SH-SY5Y (cell line): ENCODE measurements at regions not wholly inside any gene's neighbourhood (a gene's known extent, or its start where the extent isn't known, plus 50 kb on each side); places are given as distances from the start of the nearest gene placed in this dataset.

Experiments
- GATA2 ChIP-seq: IDR thresholded peaks from 2 replicates; pipeline ENCODE4 v1.6.1; 2011; ENCODE audit warnings: mild to moderate bottlenecking, low read depth, low read length
- GATA3 ChIP-seq: IDR thresholded peaks from 2 replicates; pipeline ENCODE4 v1.6.1; 2011; ENCODE audit warnings: low read depth, mild to moderate bottlenecking, low read length, moderate library complexity

DNA sequence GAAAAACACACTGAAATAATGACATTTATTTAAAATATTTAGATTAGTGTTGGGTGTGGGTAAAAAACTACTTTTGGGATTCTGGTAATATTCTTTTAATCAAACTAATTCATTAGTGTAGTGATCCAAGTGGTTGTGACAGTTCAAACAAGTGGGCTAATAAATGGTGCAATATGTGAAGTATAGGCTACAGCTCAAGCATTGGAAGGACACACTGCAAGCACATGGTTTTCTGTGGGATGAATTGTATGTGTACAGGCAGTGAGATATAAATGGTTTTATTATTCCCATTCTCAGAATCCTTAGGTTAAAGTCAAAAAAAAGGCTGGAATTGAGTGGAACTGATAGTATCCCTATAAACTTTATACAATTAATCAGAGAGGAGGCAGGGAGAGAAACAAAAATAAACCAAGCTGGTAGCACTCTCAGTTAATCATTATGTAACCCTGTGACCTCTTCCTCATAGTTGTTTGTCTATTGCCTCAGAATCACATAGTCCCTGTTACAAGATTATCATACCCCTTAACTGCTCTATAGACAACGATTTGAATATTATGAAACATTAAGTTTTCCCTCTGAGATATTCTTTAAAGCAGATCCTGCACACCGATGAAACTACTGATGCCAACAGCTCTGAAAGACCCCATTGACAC lies 1755.4 kb upstream of the ACO1 start:
- TF ChIP-seq GATA3 = no peak
- no peak for TF ChIP-seq GATA2

DNA sequence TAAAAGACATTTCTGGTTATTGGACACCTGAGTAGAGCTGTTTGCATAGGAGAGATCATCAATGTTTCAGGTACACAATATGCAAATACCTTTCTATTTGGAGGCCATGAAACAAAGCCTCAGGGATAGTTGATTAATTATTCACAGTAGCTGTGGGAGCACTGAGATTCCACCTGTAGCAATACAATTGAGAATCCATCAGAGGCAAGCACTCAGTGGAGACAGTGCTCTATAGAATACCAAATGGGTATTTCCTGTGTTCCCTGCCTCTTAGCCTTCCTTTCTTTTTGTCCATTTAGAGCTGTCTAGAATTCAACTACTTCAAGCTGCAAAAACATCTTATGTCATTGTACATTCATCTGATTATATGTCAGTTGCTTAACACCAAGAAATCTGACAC lies 1754.0 kb upstream of the ACO1 start:
- TF ChIP-seq GATA2 = no peak
- TF ChIP-seq GATA3 = no peak

DNA sequence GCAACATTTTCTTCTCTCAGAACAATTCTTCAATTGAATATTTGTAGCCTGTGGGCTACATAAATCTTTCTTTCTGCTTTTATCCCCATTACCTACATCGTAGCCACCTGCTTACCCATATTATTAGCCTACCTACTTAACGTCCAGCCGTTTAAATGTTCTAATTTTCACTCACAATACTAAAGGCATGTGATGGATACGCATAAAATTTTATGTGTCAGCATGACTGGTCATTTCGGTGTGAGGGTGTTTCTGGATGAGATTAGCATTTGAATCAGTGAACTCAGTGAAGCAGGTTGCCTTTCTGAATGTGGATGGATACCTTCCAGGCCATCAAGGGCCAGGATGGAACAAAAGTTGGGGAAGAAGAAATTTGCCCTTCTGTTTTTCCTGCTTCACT lies 1722.5 kb upstream of the ACO1 start:
- TF ChIP-seq GATA3 (no peak), GATA2 (no peak)

DNA sequence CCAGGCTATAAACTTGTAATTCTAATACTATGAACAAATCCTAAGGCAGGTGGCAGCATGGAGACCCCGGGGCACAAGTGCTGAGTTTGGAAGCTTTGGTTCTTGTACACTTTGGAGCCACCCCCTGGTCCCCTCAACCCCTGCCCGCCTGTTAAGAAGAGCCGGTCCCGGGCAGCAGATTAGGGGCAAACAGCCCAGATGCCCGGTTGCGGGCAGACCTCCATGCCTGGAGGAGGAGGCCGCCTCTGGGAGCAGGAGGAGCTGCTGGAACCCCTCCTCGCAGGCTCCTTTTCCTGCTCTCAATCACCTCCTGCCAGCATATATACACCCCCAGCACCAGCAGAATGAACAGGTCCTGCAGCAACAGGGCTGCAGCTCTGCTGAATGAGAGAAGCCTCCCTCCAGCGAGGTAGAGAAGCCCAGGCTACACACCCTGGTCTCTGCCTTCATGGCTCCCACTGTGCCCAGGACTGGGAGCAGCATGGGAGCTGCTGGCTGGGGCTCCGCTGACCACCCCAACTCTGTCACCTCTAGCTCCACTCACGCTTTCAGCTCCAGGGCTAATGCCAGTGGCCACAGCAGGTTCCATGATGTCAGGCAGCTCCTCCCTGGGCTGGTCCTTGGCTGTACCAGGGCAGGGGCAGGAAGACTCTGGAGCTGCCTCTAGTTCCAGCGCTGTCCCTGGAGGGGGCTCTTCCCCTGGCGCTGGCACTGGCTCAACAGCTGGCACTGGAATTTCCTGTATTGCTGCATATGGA lies 1713.5 kb upstream of the ACO1 start:
- no peak for TF ChIP-seq GATA2
- no peak for TF ChIP-seq GATA3

DNA sequence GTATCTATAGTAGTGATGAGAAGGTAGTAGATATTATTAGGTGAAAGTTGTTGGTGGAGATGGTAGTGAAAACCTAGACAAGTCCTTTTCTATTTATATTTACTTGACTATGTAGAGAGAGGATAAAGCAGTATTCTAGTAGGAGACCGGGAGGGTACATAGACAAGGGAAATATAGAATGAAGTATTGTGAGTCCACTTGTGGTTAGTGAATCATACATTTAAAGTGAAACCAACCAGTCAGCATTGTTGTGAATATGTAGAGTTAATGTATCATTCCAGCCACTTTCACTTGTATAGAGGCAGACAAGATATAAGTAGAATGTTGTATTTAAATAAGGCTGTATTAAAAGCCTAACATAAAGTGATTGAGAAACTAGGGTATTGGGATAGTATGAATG lies 1711.3 kb upstream of the ACO1 start:
- TF ChIP-seq GATA2 = no peak
- TF ChIP-seq GATA3 = no peak

DNA sequence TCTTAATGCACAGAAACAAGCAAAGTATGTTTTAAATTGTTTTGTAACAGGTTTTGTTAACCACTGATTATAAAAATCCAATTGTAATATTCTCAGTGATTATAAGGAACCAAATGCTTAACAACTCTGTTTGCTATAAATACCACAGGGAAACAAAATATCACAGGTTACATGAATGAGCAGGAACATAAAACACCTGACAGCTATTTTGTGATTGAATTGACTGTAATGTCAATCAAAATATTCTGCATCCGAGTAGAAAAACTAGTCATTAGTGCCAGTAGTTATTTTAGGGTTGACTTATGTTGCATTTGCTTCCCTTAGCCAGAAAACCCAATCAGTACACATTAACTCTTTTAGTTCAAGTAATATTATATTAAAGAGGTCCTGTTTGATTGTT lies 1707.8 kb upstream of the ACO1 start:
- TF ChIP-seq GATA2 (no peak), GATA3 (no peak)

DNA sequence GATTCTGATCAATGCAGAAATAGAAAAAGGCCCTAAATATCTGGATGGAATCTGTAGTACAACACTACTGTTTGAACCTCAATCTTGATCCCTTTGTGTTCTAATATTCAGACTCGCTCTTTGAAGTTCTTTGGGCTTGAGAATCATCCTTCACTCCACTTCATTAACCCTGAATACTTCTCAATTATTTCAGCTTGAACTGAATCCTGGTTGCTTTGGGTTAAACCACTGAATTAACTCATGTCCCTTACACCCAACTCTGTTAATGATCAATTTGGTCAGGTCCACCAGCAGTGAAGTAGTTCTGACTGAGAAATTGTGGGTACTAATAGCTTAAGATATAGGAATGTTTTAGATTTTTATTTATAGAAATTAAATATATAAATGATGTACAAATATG lies 1707.2 kb upstream of the ACO1 start:
- TF ChIP-seq GATA2 (no peak), GATA3 (no peak)

DNA sequence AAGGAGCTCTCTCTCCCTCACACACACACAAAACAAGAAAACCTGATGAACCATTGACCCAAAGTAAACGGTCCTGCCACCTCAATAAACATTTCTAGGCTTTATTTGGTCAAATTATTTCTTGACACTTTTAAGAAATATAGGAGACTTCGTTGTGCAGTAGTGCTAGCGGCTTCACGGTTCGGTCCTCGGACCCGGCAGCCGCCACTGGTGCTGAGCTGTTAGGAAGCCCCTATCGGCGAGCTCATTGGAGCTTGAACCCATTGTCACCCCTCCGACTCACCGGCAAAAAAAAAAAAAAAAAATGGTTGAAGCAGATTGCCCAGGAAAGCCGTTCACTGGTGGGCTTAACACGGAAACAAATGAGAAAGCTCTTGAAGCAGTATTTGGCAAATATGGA lies 1695.6 kb upstream of the ACO1 start:
- no peak for TF ChIP-seq GATA2
- no peak for TF ChIP-seq GATA3

DNA sequence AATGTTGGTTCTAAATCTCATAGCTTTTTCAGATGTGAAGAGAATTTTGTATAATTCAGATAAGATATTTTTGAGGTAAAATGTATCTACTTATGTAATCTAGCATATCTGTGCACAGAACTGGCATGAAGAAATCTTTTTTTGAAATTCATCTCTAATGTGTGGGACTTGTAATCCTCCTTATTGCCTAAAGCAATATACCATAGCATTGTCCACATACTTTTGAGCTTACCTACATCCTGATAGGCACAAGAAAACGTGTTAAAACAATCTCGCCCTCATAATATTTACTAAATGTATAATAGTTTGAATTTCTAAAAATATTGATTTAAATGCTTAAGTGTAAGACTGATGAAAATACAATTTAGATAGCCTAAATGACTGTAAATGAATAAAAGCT lies 1686.5 kb upstream of the ACO1 start:
- no peak for TF ChIP-seq GATA2
- no peak for TF ChIP-seq GATA3

DNA sequence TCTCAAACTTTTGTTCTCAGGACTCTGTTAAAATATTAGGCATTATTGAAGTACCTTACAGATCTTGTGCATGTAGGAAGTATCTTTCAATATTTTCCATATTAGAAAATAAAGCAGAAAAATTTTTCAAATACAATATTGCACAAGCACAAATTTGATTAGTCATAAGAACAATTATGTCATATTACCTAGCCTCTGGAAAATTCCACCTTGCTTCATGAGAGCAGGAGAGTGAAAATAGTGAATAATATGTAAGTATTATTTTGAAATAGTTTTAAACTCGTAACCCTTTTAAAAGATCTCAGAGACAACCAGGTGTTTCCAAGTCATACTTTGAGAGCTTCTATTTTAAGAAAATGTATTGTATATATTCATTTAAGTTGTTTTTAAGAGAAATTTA lies 1672.9 kb upstream of the ACO1 start:
- no peak for TF ChIP-seq GATA3
- TF ChIP-seq GATA2 = no peak

DNA sequence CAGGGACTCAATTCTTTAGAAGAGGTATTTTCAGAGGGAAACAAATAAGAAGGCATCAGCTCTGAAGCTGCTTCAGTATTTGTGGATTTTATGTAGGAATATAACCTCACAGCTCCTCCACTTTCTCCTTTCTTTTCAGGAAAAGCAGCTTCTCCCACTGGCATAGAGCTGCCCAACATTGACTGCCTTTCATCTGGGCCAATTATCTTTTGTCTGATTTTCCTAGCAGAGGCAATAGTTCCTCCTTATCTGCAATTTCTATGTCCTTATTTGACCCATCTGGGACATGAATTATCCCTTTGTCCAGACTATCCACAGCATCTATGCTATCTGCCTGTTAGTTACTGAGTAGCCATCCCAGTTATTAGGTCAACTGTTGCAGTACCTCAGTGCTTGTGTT lies 1671.2 kb upstream of the ACO1 start:
- peak; percentile 58 for TF ChIP-seq GATA3
- TF ChIP-seq GATA2 = peak; percentile 87

DNA sequence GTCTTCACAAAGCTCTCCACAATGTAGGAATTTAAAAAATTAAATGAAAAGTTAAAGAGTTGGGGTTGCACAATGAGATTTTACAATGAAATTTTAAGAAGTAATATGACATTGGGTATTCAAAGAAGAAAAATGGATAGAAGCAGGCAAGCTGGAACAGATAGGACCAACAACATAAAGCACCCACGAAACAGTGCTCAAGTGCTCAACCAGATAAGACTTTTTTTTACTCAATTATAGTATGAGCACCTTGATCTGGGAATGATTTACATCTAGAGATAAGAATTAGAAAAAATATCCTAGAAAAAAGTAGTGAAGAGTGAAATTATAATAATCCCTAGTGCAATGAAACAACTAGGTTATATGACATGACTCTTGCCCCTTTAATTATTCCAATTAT lies 1670.1 kb upstream of the ACO1 start:
- TF ChIP-seq GATA3 = no peak

DNA sequence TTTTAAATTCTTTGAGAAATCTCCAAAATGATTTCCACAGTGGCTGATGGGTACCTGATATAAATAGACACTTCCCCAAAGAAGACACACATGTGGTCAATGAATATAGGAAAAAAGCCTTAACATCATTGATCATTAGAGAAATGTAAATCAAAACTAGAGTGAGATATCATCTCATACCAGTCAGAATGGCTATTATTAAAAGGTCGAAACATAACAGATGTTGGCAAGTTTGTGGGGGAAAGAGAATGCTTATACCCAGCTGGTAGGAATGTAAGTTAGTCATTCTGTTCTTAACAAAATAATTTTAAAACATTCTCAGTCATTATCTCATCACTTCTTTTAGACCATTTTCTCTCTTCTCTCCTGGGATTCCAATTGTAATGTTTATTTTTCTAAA lies 1666.0 kb upstream of the ACO1 start:
- TF ChIP-seq GATA3 (no peak), GATA2 (no peak)

DNA sequence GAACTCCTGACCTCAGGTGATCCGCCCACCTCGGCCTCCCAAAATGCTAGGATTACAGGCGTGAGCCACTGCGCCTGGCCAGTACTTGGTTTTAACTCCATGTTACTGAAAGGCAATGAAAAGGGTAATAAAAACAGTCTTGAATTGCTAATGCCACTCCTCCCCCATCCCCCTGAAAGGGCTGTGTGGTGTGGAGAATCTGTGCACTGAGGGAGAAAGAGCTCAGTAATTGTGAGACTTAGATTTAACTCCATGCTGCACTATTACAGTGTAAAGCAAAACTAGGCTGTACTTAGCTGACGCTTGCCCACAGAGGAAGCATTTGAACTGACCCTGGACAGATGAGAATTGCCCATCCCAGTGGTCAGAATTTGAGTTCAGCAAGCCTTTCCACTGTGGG lies 1662.4 kb upstream of the ACO1 start:
- TF ChIP-seq GATA3 (no peak), GATA2 (no peak)

DNA sequence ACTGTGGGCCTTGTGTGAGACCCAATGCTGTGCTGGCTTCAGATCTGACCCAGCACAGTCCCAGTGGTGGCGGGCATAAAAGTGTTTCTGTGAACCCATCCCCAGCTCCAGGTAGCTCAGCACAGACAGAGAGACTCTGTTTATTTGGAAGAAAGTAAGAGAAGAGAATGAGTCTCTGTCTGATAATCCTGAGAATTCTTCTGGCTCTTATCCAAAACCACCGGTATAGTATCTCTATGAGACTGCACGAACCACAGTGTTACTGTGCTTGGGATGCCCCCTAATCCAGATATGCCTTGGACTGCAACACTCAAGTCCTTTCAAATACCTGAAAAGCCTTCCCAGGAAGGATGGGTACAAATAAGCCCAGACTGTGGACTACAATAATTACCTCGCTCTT lies 1660.8 kb upstream of the ACO1 start:
- TF ChIP-seq GATA2 (no peak), GATA3 (no peak)
